T-helper 1 cell treated with Interleukin-12 subunit alpha and Interleukin-12 subunit beta and Interleukin-4 antibody, amounts not matched to agents 30 ng/mL and 1 ng/mL, for 36 hours (primary cell): ENCODE measurements at regions not wholly inside any gene's neighbourhood (a gene's known extent, or its start where the extent isn't known, plus 50 kb on each side); places are given as distances from the start of the nearest gene placed in this dataset.

Experiments used
- intact Hi-C: fragments of 100-400 bp; cut with micrococcal nuclease; formaldehyde crosslinking; loops from one replicate; pipeline ENCODE4 v1.15.1; 2024

DNA sequence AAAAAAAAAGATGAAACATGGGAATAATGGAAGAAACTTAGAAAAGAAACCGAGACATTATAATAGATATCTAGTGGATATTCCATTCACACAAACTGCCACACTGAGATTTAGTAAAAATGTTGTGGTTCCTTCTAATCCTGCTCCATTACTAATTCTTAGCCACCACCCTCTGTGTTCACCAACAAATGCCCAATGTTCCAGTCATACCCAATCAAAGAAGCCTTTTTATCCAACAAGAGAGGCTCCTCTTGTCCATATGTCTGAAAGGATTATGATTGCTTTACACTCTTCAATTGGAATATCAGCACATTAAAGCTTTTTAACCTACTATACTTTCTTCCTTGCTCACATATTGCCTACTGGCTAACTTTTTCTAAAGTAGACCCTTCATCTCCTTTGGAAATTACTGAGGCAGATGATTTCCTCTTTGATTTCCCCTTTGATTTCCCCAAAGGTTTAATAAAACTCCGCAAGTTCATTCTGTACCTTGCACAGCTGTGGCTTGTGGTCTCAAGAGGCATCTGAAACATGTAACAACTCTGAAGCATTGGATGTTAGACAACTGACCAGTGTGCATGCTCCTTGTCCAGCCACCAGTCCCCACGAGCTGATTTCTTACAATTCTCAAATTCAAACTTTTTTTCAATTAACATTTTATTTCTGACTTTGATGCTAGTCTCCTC is 305.6 kb upstream of the LYPLAL1 start:
- intact Hi-C loops: no loop called here

DNA sequence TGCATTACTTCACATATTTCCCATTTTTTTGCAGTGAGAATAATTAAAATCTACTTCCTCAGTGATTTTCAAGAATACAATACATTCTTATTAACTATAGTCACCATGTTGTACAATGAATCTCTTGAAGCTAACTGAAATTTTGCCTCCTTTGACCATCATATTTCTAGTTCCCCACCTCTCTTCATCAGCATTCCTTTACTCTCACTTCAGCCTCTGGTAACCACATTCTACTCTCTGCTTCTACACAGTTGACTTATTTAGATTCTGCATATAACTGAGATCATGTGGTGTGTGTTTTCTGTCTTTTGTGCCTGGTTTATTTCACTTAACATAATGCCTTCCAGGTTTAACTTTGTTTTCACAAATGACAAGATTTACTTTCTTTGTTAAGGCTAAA is 304.4 kb upstream of the LYPLAL1 start:
- intact Hi-C loops: no loop called here

DNA sequence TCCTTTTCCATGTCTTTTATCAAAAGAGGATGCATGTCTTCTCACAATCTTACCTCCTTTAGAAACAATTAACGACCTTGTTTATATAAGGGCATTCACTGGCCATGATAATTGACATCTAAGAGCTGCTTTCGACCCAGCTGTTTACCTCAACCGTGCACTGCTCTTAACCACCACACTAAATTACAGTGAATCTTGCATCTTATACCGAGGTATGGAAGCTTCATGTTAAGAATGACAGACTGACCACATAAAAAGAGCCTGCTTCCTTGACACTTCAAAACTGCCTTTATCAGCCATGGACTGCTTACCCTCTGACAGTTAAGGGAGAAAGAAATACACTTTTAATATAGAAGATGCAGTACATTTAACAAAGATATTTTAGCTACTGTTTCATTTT is 301.7 kb upstream of the LYPLAL1 start:
- intact Hi-C loops: no loop called here

- intact Hi-C loops: no loop called here
These were observed 300.8 kb upstream of the LYPLAL1 start for GRCh38 chr1:218872928-218873327.

DNA sequence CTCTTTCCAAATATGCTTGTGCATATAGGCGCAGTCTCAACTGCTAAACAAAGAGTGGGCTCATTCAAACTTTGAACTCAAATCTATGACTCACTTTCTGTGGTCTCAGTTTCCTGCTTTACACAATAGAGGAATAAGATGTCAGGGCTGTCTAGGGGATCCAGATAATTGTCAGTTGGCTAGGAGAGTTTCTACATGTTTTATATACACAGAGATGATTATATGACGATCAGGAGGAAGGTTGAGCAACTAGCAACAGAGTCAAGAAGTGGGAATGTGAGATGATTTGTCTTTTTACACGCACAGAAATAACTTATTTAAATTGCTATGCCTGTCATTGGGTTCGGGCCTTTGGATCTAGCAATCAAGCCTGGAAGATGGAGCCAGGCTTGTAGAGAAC is 299.4 kb upstream of the LYPLAL1 start:
- intact Hi-C loops: no loop called here

- intact Hi-C loops: no loop called here
These were observed 298.8 kb upstream of the LYPLAL1 start for GRCh38 chr1:218874801-218875400.

GRCh38 chr1:218878369-218878768 is 295.3 kb upstream of the LYPLAL1 start:
- intact Hi-C loops: no loop called here

- intact Hi-C loops: no loop called here
These were observed 293.1 kb upstream of the LYPLAL1 start for GRCh38 chr1:218880484-218881060.

DNA sequence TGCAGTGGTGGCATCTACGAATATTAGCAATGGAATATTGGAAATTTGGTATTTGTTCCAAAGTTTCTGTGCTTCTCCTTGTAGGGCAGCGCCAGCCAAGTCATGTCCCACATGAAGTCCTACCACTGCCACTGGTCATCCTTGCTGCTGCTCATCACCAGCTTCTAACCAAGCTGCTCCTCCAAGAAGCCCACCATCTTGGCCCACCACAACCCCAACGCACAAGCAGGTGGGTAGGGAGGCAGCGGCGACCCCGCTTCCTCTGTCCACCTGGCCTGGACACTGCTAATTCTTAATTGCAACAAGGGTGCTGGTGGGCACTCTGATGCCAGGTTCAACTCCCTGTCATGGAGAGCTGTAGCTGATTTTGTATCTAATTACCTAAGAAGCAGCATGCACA is 291.2 kb upstream of the LYPLAL1 start:
- intact Hi-C loops: no loop called here

DNA sequence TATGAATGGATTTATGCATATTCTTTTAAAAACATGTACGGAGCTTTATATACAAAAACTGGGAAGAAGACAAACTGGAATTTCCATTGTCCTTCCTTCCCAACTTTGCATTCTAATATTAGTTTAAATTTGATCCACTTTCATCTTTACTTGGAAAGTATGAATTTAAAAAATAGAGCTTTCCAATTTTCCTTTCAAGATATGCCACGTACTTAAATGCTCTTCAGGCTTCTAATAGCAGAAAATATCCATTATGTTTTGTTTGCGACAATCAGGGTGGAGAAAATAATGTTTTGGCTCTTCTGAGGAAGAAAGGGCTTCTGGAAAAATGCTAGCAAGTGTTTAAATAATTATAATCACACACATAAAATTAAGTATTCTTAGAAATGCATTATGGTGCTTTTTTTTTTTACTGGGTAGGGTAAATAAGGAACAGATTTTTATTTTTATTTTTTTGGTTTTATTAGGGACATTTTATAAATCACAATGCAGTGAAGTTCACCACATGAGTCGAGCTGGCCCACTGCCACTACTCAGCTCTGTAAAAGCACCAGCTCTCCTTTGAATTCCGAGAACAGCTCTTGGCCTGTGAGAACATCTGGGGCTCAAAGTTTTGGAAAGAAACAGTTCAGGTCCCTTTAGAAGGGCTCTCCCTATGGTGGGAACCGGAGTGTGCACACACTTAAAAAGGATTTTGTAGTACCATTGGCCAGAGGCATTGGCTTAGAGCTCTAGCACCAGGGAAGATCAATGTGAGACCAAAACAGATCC is 287.4 kb upstream of the LYPLAL1 start:
- intact Hi-C loops: no loop called here

DNA sequence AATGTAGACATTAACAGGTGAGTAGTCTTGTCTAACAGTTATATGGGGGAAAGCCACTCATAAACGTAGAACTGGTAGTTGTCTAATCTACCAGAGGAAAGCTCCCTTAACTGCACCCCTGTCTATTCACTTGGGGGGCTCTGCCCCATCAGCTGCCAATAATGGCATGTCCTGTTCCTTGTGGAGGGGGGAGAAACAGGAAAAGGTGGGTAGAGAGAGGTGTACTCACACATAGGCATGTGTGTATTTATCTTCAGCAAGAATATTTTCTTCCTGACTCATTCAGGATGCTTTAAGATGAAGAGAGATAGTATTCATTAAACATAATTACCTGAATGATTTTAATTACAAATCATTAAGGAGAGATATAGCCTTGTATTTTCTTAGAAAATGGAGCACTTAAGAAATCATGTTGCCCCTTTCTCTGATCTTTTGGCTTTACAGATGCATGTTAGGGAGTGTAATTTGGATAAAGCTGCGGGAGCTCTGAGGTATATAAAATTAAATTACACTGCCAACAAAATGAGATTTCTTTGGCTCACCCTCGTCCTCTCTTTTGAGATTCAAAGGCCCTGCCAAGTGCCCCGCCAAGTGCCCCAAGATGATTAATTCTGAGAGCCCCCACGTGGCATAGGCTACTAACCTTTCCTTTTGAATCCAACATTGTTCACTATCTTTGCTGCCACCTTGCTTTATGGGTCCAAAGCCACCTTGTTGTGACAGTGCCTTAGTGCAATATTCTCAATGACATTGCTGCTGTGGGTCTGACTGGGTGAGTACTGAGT is 286.3 kb upstream of the LYPLAL1 start:
- intact Hi-C loops: no loop called here

GRCh38 chr1:218890451-218890850 is 283.2 kb upstream of the LYPLAL1 start:
- intact Hi-C loops: no loop called here

DNA sequence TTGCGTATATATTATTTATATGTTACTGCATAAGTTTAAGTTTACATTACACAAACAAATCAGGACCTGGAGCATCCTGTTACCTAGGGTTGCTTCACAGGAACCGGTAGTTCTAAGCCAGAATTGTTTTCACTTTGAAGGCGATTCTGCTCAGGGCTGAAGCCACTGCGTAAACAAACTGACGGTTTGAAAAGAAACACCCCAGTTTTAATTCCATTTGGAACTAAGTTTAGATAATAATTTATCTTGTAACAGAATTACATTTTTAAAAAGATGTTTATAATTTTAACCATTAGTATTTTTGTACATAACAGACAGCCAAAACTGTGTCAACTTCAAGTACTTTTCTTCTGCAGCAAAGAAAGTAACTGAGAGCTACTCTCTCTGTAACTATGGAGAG is 282.1 kb upstream of the LYPLAL1 start:
- intact Hi-C loops: no loop called here

GRCh38 chr1:218895064-218895587 is 278.6 kb upstream of the LYPLAL1 start:
- intact Hi-C loops: no loop called here

GRCh38 chr1:218896202-218896601 is 277.5 kb upstream of the LYPLAL1 start:
- intact Hi-C loops: no loop called here

GRCh38 chr1:218898921-218899320 is 274.8 kb upstream of the LYPLAL1 start:
- intact Hi-C loops: no loop called here

DNA sequence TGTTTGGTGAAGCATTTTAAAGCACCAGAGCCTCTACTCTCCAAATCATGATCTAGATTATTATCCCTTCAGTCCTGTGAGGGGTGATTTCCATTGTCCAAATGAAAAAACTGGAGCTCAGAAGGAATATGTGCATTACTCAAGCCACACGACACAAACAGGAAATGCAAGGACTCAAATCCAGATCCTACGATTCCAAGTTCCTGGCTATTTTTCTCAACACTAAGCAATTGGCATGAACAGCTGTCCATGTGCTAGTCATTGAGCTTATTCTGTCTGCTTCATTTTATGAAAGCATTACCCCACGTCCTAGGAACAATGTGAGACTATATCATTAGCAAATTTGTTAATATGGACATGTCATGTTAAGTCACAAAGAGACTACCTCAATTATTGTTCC is 273.1 kb upstream of the LYPLAL1 start:
- intact Hi-C loops: no loop called here

GRCh38 chr1:218904416-218904815 is 269.3 kb upstream of the LYPLAL1 start:
- intact Hi-C loops: no loop called here

- intact Hi-C loops: no loop called here
These were observed 257.0 kb upstream of the LYPLAL1 start for GRCh38 chr1:218916720-218917119.

- intact Hi-C loops: no loop called here
These were observed 256.0 kb upstream of the LYPLAL1 start for GRCh38 chr1:218917656-218918055.

DNA sequence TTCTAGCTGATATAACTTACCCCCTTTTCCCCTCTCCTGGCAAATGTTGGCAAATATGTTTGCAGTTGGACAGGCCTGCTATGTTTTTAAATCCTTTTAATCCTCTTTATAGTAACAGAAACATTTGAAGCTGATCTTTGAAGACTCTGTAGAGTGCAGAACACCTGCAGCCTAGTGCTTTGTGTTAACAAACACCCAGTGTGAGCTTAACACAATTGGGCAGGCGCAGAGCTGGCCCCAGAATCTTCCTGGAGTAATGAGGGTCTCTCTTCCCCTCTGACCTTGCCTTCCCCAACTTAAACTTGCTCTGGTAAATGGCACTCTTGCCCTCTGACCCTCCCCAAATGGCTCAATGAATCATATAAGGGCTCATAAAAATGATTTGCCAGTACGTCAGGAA is 247.9 kb upstream of the LYPLAL1 start:
- intact Hi-C loops: no loop called here
